GM12878 (cell line): ENCODE measurements at regions not wholly inside any gene's neighbourhood (a gene's known extent, or its start where the extent isn't known, plus 50 kb on each side); places are given as distances from the start of the nearest gene placed in this dataset.

Source experiments
- ASH2L ChIP-seq: fragments of 300-600, 200-600 bp; sonication (generic); IDR thresholded peaks from 2 replicates; pipeline ENCODE4 v1.6.1; 2017; ENCODE audit warnings: low read depth, mild to moderate bottlenecking, borderline replicate concordance
- CBFB ChIP-seq: IDR thresholded peaks from 2 replicates; pipeline ENCODE4 v1.6.1; 2016; ENCODE audit warnings: antibody characterized with exemption, low read depth
- CTCF ChIP-seq, 3 experiments: IDR thresholded peaks in 2 of 3; conservative IDR thresholded peaks in 1 of 3; 2 replicates each; pipeline ENCODE4 v1.5.1; 2011; ENCODE audit warnings: low read depth in 3 of 3, low read length in 3 of 3, mild to moderate bottlenecking in 3 of 3, control low read depth in 2 of 3, moderate library complexity in 2 of 3, inconsistent platforms in 1 of 3, mixed read lengths in 1 of 3; ENCODE audit not compliant: control insufficient read depth in 2 of 3, insufficient read depth in 1 of 3; ENCODE audit errors: extremely low read depth in 1 of 3
- HCFC1 ChIP-seq: fragments of 150-350 bp; IDR thresholded peaks from 2 replicates; pipeline ENCODE4 v1.6.1; 2014; ENCODE audit warnings: low read length
- JUNB ChIP-seq: IDR thresholded peaks from 2 replicates; pipeline ENCODE4 v1.6.1; 2016; ENCODE audit warnings: antibody characterized with exemption, mild to moderate bottlenecking
- KDM1A ChIP-seq: fragments of 200-600 bp; sonication (generic); IDR thresholded peaks from 2 replicates; pipeline ENCODE4 v1.6.1; 2016; ENCODE audit warnings: borderline replicate concordance
- POLR2A ChIP-seq: IDR thresholded peaks from 2 replicates; pipeline ENCODE4 v1.6.1; 2011; ENCODE audit warnings: low read depth, mild to moderate bottlenecking, low read length
- SMC3 ChIP-seq: IDR thresholded peaks from 2 replicates; pipeline ENCODE4 v1.6.1; 2011; ENCODE audit warnings: low read length, improper control_type of control experiment, borderline replicate concordance
- SPI1 ChIP-seq: IDR thresholded peaks from 2 replicates; pipeline ENCODE4 v1.6.1; 2011; ENCODE audit warnings: low read depth, mild to moderate bottlenecking, low read length, moderate library complexity, borderline replicate concordance; ENCODE audit not compliant: insufficient read depth
- USF2 ChIP-seq: IDR thresholded peaks from 2 replicates; pipeline ENCODE4 v1.6.1; 2011; ENCODE audit warnings: low read depth, low read length, improper control_type of control experiment, borderline replicate concordance
- ZBED1 ChIP-seq: IDR thresholded peaks from 2 replicates; pipeline ENCODE4 v1.6.1; 2016; ENCODE audit warnings: borderline replicate concordance

- TF ChIP-seq HCFC1 (no peak), CTCF (IDR thresholded peaks at IDR 0.05 in 2 of 3, conservative IDR thresholded peaks at IDR 0.05 in 1 of 3; ENCODE audit: control insufficient read depth in 2 of 3, extremely low read depth in 1 of 3, insufficient read depth in 1 of 3, low read depth in 3 of 3, low read length in 3 of 3) (no peak), KDM1A (no peak), ASH2L (no peak), USF2 (no peak), SMC3 (no peak), CBFB (no peak), JUNB (no peak), POLR2A (no peak), SPI1 (no peak), ZBED1 (no peak)
Measured at GRCh38 chr22:47814474-47814873, 1052.0 kb downstream of the TBC1D22A start.
